ENCODE measurements at regions not wholly inside any gene's neighbourhood (a gene's known extent, or its start where the extent isn't known, plus 50 kb on each side); places are given as distances from the start of the nearest gene placed in this dataset.

- DNase-seq (ENCODE audit: low read depth in 4 of 4, low spot score in 1 of 4), result no peak
These were observed 340.0 kb upstream of the MEOX2 start for GRCh38 chr7:16026253-16027020.

GRCh38 chr7:16025696-16026095, 339.2 kb upstream of the MEOX2 start:
- DNase-seq (ENCODE audit: low read depth in 4 of 4, low spot score in 1 of 4), result no peak

- no peak for DNase-seq (ENCODE audit: low read depth in 4 of 4, low spot score in 1 of 4)
These were observed 337.0 kb upstream of the MEOX2 start for GRCh38 chr7:16023503-16023902.

GRCh38 chr7:16023046-16023445, 336.6 kb upstream of the MEOX2 start:
- no peak for DNase-seq (ENCODE audit: low read depth in 4 of 4, low spot score in 1 of 4)

GRCh38 chr7:16021851-16022250, 335.4 kb upstream of the MEOX2 start:
- DNase-seq (ENCODE audit: low read depth in 4 of 4, low spot score in 1 of 4), result no peak

GRCh38 chr7:16015981-16016380, 329.5 kb upstream of the MEOX2 start:
- DNase-seq (ENCODE audit: low read depth in 4 of 4, low spot score in 1 of 4), result no peak

GRCh38 chr7:16014031-16014430, 327.5 kb upstream of the MEOX2 start:
- DNase-seq (ENCODE audit: low read depth in 4 of 4, low spot score in 1 of 4), result no peak

- no peak for DNase-seq (ENCODE audit: low read depth in 4 of 4, low spot score in 1 of 4)
These were observed 321.4 kb upstream of the MEOX2 start for GRCh38 chr7:16007911-16008310.

- no peak for DNase-seq (ENCODE audit: low read depth in 4 of 4, low spot score in 1 of 4)
These were observed 318.2 kb upstream of the MEOX2 start for GRCh38 chr7:16004702-16005101.

- DNase-seq (ENCODE audit: low read depth in 4 of 4, low spot score in 1 of 4), result no peak
These were observed 315.0 kb upstream of the MEOX2 start for GRCh38 chr7:16001477-16001876.

GRCh38 chr7:15998617-15999016, 312.1 kb upstream of the MEOX2 start:
- no peak for DNase-seq (ENCODE audit: low read depth in 4 of 4, low spot score in 1 of 4)

GRCh38 chr7:15995027-15995426, 308.5 kb upstream of the MEOX2 start:
- no peak for DNase-seq (ENCODE audit: low read depth in 4 of 4, low spot score in 1 of 4)

- DNase-seq (ENCODE audit: low read depth in 4 of 4, low spot score in 1 of 4), result no peak
These were observed 302.7 kb upstream of the MEOX2 start for GRCh38 chr7:15989194-15989593.

- DNase-seq (ENCODE audit: low read depth in 4 of 4, low spot score in 1 of 4), result no peak
These were observed 299.3 kb upstream of the MEOX2 start for GRCh38 chr7:15985587-15986384.

GRCh38 chr7:15977663-15978062, 291.2 kb upstream of the MEOX2 start:
- no peak for DNase-seq (ENCODE audit: low read depth in 4 of 4, low spot score in 1 of 4)

- no peak for DNase-seq (ENCODE audit: low read depth in 4 of 4, low spot score in 1 of 4)
These were observed 286.4 kb upstream of the MEOX2 start for GRCh38 chr7:15972862-15973275.

GRCh38 chr7:15967551-15967950, 281.1 kb upstream of the MEOX2 start:
- no peak for DNase-seq (ENCODE audit: low read depth in 4 of 4, low spot score in 1 of 4)

- DNase-seq (ENCODE audit: low read depth in 4 of 4, low spot score in 1 of 4), result no peak
These were observed 280.6 kb upstream of the MEOX2 start for GRCh38 chr7:15967121-15967520.

GRCh38 chr7:15963206-15963605, 276.7 kb upstream of the MEOX2 start:
- no peak for DNase-seq (ENCODE audit: low read depth in 4 of 4, low spot score in 1 of 4)

GRCh38 chr7:15954671-15955354, 268.3 kb upstream of the MEOX2 start:
- DNase-seq (ENCODE audit: low read depth in 4 of 4, low spot score in 1 of 4), result no peak

- no peak for DNase-seq (ENCODE audit: low read depth in 4 of 4, low spot score in 1 of 4)
These were observed 263.8 kb upstream of the MEOX2 start for GRCh38 chr7:15950299-15950698.

GRCh38 chr7:15947754-15948153, 261.3 kb upstream of the MEOX2 start:
- DNase-seq (ENCODE audit: low read depth in 4 of 4, low spot score in 1 of 4), result no peak
